ENCODE measurements at regions not wholly inside any gene's neighbourhood (a gene's known extent, or its start where the extent isn't known, plus 50 kb on each side); places are given as distances from the start of the nearest gene placed in this dataset.

DNA sequence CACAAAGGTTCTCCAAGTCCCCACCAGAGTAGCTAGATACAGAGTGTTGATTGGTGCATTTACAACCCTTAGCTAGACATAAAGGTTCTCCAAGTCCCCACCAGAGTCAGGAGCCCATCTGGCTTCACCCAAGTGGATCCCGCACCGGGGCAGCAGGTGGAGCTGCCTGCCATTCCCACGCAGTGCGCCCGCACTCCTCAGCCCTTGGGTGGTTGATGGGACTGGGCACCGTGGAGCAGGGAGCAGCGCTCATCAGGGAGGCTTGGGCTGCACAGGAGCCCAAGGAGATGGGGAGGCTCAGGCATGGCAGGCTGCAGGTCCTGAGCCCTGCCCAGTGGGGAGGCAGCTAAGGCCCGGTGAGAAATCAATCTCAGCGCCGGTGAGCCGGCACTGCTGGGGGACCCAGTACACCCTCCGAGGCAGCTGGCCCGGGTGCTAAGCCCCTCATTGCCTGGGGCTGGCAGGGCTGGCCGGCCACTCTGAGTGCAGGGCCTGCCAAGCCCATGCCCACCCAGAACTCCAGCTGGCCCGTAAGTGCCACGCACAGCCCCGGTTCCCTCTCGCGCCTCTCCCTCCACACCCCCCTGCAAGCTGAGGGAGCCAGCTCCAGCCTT lies 404.1 kb downstream of the METTL15 start:
- TF ChIP-seq, protein P1, sequence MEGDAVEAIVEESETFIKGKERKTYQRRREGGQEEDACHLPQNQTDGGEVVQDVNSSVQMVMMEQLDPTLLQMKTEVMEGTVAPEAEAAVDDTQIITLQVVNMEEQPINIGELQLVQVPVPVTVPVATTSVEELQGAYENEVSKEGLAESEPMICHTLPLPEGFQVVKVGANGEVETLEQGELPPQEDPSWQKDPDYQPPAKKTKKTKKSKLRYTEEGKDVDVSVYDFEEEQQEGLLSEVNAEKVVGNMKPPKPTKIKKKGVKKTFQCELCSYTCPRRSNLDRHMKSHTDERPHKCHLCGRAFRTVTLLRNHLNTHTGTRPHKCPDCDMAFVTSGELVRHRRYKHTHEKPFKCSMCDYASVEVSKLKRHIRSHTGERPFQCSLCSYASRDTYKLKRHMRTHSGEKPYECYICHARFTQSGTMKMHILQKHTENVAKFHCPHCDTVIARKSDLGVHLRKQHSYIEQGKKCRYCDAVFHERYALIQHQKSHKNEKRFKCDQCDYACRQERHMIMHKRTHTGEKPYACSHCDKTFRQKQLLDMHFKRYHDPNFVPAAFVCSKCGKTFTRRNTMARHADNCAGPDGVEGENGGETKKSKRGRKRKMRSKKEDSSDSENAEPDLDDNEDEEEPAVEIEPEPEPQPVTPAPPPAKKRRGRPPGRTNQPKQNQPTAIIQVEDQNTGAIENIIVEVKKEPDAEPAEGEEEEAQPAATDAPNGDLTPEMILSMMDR (IDR thresholded peaks at IDR 0.05; ENCODE audit: control extremely low read depth, extremely low read depth, low read depth, missing control alignments), result no peak
- POLR2A ChIA-PET, result no interaction called here
- CTCF ChIA-PET, result no interaction called here
- no peak for DNase-seq (ENCODE audit: extremely low spot score)

DNA sequence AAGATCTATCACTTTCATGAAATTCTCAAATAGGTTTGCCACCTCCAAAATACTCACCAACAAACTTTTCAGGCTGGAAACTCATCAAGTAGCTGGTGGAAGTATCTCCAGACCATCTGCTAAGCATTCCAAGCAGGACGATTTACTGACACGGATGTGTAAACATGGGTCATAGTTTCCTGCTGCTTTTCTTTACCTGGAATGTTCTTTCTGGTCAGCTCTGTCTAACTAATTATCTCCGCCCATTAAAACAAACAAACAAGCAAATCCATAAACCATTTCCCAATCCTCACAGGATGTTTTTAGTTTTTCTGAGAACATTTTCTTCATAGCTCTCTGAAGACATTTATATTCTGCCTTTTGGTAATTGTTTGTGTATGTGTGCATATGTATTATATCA lies 397.0 kb downstream of the METTL15 start:
- ChIA-PET POLR2A (no interaction called here), CTCF (interaction anchor here (0.8 kb wide), 1 partner anchor 15 kb away, joined by 3 read pairs; no protein-coding TSS in a partner anchor)
- DNase-seq (ENCODE audit: extremely low spot score), result no peak

DNA sequence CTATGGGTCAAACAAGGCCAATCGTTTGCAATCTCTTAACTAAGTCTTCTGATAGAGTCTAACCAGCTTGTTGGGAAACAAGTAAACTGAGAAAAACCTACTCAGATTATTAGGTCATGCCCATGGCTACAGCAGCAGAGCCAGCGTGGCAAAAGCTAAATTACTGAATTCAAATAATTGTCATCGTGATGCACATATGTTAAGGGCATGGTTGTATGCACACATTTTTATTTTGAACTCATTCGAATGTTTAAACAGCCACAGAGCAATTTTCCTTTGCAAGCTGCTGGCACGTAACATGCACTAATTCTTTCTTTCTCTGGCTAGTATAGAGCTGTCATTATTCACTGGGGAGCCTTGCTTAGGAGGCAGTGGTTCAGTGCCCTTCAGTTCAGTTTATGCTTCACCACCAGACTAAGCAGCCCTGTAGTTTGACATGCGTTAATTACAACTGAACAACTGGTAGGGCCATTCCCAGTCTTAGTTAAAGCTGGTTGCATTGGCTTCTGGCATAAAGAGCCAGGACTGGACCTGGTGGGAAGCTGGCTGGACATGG lies 396.4 kb downstream of the METTL15 start:
- CTCF ChIA-PET, result interaction anchor here (0.8 to 1.7 kb wide), 3 partner anchors 14 to 25 kb away, joined by 3 to 7 read pairs (median 3); no protein-coding TSS in a partner anchor
- POLR2A ChIA-PET, result no interaction called here
- no peak for DNase-seq (ENCODE audit: extremely low spot score)
- TF ChIP-seq, protein P1 (IDR thresholded peaks at IDR 0.05; ENCODE audit: control extremely low read depth, extremely low read depth, low read depth, missing control alignments), result no peak

More for the DNA sequence above, 397.0 kb downstream of the METTL15 start:
- TF ChIP-seq, protein P1 (IDR thresholded peaks at IDR 0.05; ENCODE audit: control extremely low read depth, extremely low read depth, low read depth, missing control alignments), result no peak

DNA sequence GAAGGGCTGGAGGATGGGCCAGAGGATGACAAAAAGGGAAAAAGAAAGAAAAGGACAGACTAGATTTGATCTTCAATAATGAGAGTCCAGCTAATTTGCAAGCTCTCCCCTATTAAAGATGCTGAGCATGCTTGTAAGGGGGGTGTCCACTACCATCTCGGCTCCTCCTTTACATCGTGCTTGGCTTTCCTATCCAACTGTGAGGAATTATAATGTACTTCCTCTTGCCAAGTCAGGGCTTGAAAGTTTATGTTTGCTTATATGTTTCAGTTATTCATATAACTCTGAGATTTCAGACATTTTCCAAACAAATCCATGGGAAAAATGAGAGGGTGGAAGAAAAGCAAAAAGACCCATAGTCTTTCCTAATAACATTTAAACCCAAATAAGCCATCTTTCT lies 387.1 kb downstream of the METTL15 start:
- CTCF ChIA-PET, result no interaction called here
- no peak for DNase-seq (ENCODE audit: extremely low spot score)
- POLR2A ChIA-PET, result no interaction called here
- TF ChIP-seq, protein P1 (IDR thresholded peaks at IDR 0.05; ENCODE audit: control extremely low read depth, extremely low read depth, low read depth, missing control alignments), result no peak

DNA sequence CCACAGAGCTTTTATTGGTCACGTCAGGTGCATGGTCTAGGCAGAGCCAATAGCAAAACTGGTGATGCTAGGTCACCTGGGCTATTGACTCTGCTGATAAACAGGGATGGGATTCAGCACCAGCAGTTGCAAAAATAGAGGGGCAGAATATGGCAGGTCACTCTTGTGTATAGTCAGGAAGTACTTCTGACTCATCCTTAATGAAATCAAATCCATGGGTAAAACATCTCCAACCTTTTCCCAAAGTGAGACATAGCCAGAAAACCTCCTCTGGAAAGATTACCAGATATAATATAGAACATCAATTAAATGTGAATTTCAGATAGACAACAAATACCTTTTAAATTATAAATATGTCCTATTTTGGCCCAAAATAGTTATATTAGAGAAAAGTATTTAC lies 383.2 kb downstream of the METTL15 start:
- POLR2A ChIA-PET, result no interaction called here
- TF ChIP-seq, protein P1 (IDR thresholded peaks at IDR 0.05; ENCODE audit: control extremely low read depth, extremely low read depth, low read depth, missing control alignments), result no peak
- CTCF ChIA-PET, result interaction anchor here (1.2 kb wide), 1 partner anchor 14 kb away, joined by 3 read pairs; no protein-coding TSS in a partner anchor

DNA sequence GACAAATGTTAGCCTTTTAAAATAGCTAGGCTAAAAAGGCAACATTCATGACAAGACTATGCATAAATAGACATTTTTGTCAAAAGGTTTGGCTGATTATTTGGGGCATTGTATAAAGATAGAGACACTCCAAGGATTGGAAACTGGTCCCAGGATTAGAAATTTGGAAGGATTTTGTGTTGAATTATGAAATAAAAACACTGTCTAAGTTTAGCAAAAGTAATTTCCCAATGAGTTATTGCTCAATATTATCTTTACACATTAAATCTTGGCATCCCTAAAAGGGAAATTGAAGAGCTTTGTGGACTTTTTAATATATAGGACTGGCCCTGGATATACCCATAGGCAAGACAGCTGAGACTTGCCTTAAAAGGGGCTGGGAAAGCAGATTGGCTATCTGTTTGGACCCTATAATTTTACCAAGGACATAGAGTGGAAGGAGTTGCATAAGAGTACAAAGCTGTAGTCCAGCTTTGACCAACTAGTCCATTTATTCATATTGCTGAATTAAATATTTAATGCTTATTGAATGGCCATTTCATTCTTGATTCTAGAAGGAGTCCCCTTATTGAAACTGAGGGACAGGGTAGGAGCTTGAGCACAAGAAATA lies 382.7 kb downstream of the METTL15 start:
- ChIA-PET CTCF (interaction anchor here (1.2 kb wide), 1 partner anchor 14 kb away, joined by 3 read pairs; no protein-coding TSS in a partner anchor), POLR2A (no interaction called here)
- TF ChIP-seq, protein P1 (IDR thresholded peaks at IDR 0.05; ENCODE audit: control extremely low read depth, extremely low read depth, low read depth, missing control alignments), result no peak
- no peak for DNase-seq (ENCODE audit: extremely low spot score)

More for the DNA sequence above, 383.2 kb downstream of the METTL15 start:
- no peak for DNase-seq (ENCODE audit: extremely low spot score)

Measured in GM10248 (cell line).